Endothelial cell of umbilical vein (primary cell): ENCODE measurements at regions not wholly inside any gene's neighbourhood (a gene's known extent, or its start where the extent isn't known, plus 50 kb on each side); places are given as distances from the start of the nearest gene placed in this dataset.

Experiments
- BruUV-seq: library from RNA; stranded (reverse); fragments of 400-500 nt; replicated peaks from 2 replicates; lab custom pipeline; 2021; lab: Mats Ljungman, UMichigan
- CTCF ChIA-PET: fragments of 300-600, 350-600 bp; sonication (Branson Sonifier 250); formaldehyde crosslinking; loops from one replicate; lab custom pipeline; 2021; ENCODE audit warnings: antibody characterized with exemption, inconsistent platforms; lab: Charles Lee
- POLR2A ChIA-PET: fragments of 300-600, 350-600 bp; sonication (Branson Sonifier 250); formaldehyde crosslinking; loops from one replicate; lab custom pipeline; 2021; ENCODE audit warnings: antibody characterized with exemption, inconsistent platforms; lab: Charles Lee
- DNase-seq: peaks from one replicate; pipeline ENCODE4 v3.0.0-alpha.2; 2011; ENCODE audit warnings: low read depth, low spot score
- FAIRE-seq: peaks from 2 replicates; lab custom pipeline; 2011; peaks lifted over from hg19 to GRCh38; lab: Jason Lieb, UNC
- H2AFZ ChIP-seq: 2 replicates; pipeline ENCODE4 v1.6.0; 2012; ENCODE audit warnings: low read depth, low read length, control low read depth, inconsistent platforms
- H3K27ac ChIP-seq: 2 replicates; pipeline ENCODE4 v1.5.1; 2011; ENCODE audit warnings: low read depth, mild to moderate bottlenecking, control low read depth, low read length, moderate library complexity; ENCODE audit not compliant: insufficient read depth
- H3K27me3 ChIP-seq, 2 experiments: 2 replicates each; pipeline versions ENCODE4 v1.6.0 to v1.6.1; 2011; ENCODE audit warnings: low read length in 2 of 2, mixed read lengths in 1 of 2; ENCODE audit not compliant: control insufficient read depth in 2 of 2, insufficient read depth in 2 of 2
- H3K36me3 ChIP-seq, 2 experiments: 2 replicates in 1 of 2; 3 replicates in 1 of 2; pipeline ENCODE4 v1.5.1; 2011; ENCODE audit warnings: low read length in 2 of 2, mild to moderate bottlenecking in 1 of 2, moderate library complexity in 1 of 2; ENCODE audit not compliant: control insufficient read depth in 2 of 2, insufficient read depth in 2 of 2; ENCODE audit errors: extremely low read depth in 1 of 2
- H3K4me1 ChIP-seq: 3 replicates; pipeline ENCODE4 v1.5.1; 2011; ENCODE audit warnings: mild to moderate bottlenecking, low read length; ENCODE audit not compliant: control insufficient read depth, insufficient read depth; ENCODE audit errors: extremely low read depth
- H3K4me2 ChIP-seq: 2 replicates; pipeline ENCODE4 v1.6.1; 2011; ENCODE audit warnings: low read length, control low read depth, mixed read lengths; ENCODE audit not compliant: insufficient read depth
- H3K4me3 ChIP-seq, 3 experiments: fragments of 200-600 bp in 1 of 3; sonication (generic), shearing (Covaris generic) in 1 of 3; replicated peaks in 1 of 3; 2 replicates each; pipeline ENCODE4 v1.5.1; 2011 to 2016; ENCODE audit warnings: control low read depth in 3 of 3, low read length in 3 of 3, mild to moderate bottlenecking in 2 of 3, inconsistent platforms in 1 of 3, low read depth in 1 of 3, moderate library complexity in 1 of 3; ENCODE audit not compliant: insufficient read depth in 1 of 3
- H3K79me2 ChIP-seq: 2 replicates; pipeline ENCODE4 v1.6.0; 2012; ENCODE audit warnings: low read length, inconsistent platforms; ENCODE audit not compliant: control insufficient read depth, insufficient read depth
- H3K9ac ChIP-seq: replicated peaks from 2 replicates; pipeline ENCODE3; 2011; ENCODE audit warnings: low read length, control low read depth; ENCODE audit not compliant: insufficient read depth; ENCODE audit errors: extremely low read depth
- H3K9me1 ChIP-seq: replicated peaks from 3 replicates; pipeline ENCODE4 v1.6.0; 2011; ENCODE audit warnings: mild to moderate bottlenecking, low read length; ENCODE audit not compliant: control insufficient read depth, insufficient read depth; ENCODE audit errors: extremely low read depth
- H3K9me3 ChIP-seq: replicated peaks from 2 replicates; pipeline ENCODE4 v1.5.1; 2012; ENCODE audit warnings: low read length, inconsistent platforms; ENCODE audit not compliant: control insufficient read depth, insufficient read depth
- H4K20me1 ChIP-seq: replicated peaks from 2 replicates; pipeline ENCODE3; 2011; ENCODE audit warnings: mild to moderate bottlenecking, low read length; ENCODE audit not compliant: control insufficient read depth, insufficient read depth; ENCODE audit errors: extremely low read depth
- CTCF ChIP-seq, 2 donors: IDR thresholded peaks; 1 replicate in 1 of 2; 2 replicates in 1 of 2; pipeline ENCODE4 v1.5.1; 2011; ENCODE audit warnings: low read length in 2 of 2, mild to moderate bottlenecking in 2 of 2, moderate library complexity in 2 of 2, control low read depth in 1 of 2, inconsistent platforms in 1 of 2, low read depth in 1 of 2; ENCODE audit not compliant: insufficient read depth in 1 of 2; ENCODE audit errors: extremely low read depth in 1 of 2
- EZH2 ChIP-seq: IDR thresholded peaks from 2 replicates; pipeline ENCODE4 v1.6.1; 2012; ENCODE audit warnings: borderline replicate concordance, low read depth, mild to moderate bottlenecking, moderate library complexity, low read length, inconsistent platforms; ENCODE audit not compliant: severe bottlenecking
- FOS ChIP-seq: IDR thresholded peaks from 2 replicates; pipeline ENCODE4 v1.6.1; 2011; ENCODE audit warnings: mild to moderate bottlenecking, low read length, moderate library complexity, borderline replicate concordance; ENCODE audit not compliant: insufficient read depth
- GATA2 ChIP-seq: IDR thresholded peaks from 2 replicates; pipeline ENCODE4 v1.7.0; 2011; ENCODE audit warnings: low read depth, mild to moderate bottlenecking, moderate library complexity, mixed read lengths, low read length; ENCODE audit not compliant: insufficient read length, insufficient read depth
- JUN ChIP-seq: IDR thresholded peaks from 2 replicates; pipeline ENCODE4 v1.6.1; 2011; ENCODE audit warnings: borderline replicate concordance, low read depth; ENCODE audit not compliant: insufficient read length, insufficient read depth
- MAX ChIP-seq: IDR thresholded peaks from 2 replicates; pipeline ENCODE4 v1.6.1; 2011; ENCODE audit not compliant: insufficient read depth, insufficient read length
- MYC ChIP-seq: IDR thresholded peaks from one replicate; pipeline ENCODE4 v1.6.1; 2011; ENCODE audit warnings: mild to moderate bottlenecking, low read depth, low read length
- POLR2A ChIP-seq: IDR thresholded peaks from 2 replicates; pipeline ENCODE4 v1.6.1; 2012; ENCODE audit warnings: low read depth, mild to moderate bottlenecking, control low read depth, low read length
- POLR2AphosphoS5 ChIP-seq: IDR thresholded peaks from 2 replicates; pipeline ENCODE4 v1.6.1; 2012; ENCODE audit warnings: low read depth, mild to moderate bottlenecking, control low read depth, low read length, moderate library complexity; ENCODE audit not compliant: insufficient read depth
- dilution Hi-C: fragments of 300-500 bp; cut with MboI; formaldehyde crosslinking; loops from one replicate; pipeline ENCODE4 v1.15.0; 2019; ENCODE audit warnings: low sequenced_read_pairs; ENCODE audit not compliant: extremely low pct_ligation_motif_present
- intact Hi-C: fragments of 100-400 bp; cut with micrococcal nuclease; formaldehyde crosslinking; loops from one replicate; pipeline ENCODE4 v1.10.0; 2022

GRCh38 chr3:193947596-193947995 is 188.4 kb upstream of the HES1 start:
- no TSS peak for BruUV-seq
- no peak overlapping the region for H3K4me2 ChIP-seq
- no peaks in the 10 kb centered on the region for H3K36me3 ChIP-seq
- ChIA-PET POLR2A (no interaction called here), CTCF (no interaction called here)
- no peaks in the 10 kb centered on the region for H3K79me2 ChIP-seq
- no peak for FAIRE-seq
- TF ChIP-seq POLR2AphosphoS5, result no peak
- no peak for TF ChIP-seq EZH2
- no peak for TF ChIP-seq POLR2A
- TF ChIP-seq JUN, result no peak
- no peak for TF ChIP-seq FOS
- H3K27ac ChIP-seq, result no peak overlapping the region
- no peak overlapping the region for H2AFZ ChIP-seq
- DNase-seq, result no peak
- no peaks in the 10 kb centered on the region for H4K20me1 ChIP-seq
- H3K4me1 ChIP-seq, result no peaks in the 10 kb centered on the region
- H3K27me3 ChIP-seq, result peaks cover 14 to 24% of the 10 kb centered on the region in 2 experiments
- no peaks in the 10 kb centered on the region for H3K9me1 ChIP-seq
- no peak overlapping the region for H3K9ac ChIP-seq
- no peaks in the 10 kb centered on the region for H3K9me3 ChIP-seq
- intact Hi-C loops (no loop called here), dilution Hi-C loops (no loop called here)
- no peak overlapping the region for H3K4me3 ChIP-seq

- ChIA-PET POLR2A (no interaction called here), CTCF (no interaction called here)
- no peak overlapping the region for H2AFZ ChIP-seq
- H3K4me3 ChIP-seq, result no peak overlapping the region
- no peaks in the 10 kb centered on the region for H3K9me1 ChIP-seq
- H3K79me2 ChIP-seq, result no peaks in the 10 kb centered on the region
- no peaks in the 10 kb centered on the region for H3K4me1 ChIP-seq
- no peak overlapping the region for H3K4me2 ChIP-seq
- no peaks in the 10 kb centered on the region for H4K20me1 ChIP-seq
- TF ChIP-seq JUN (no peak), POLR2A (no peak), CTCF (IDR thresholded peaks at IDR 0.05; ENCODE audit: extremely low read depth in 1 of 2, insufficient read depth in 1 of 2, low read depth in 1 of 2, low read length in 2 of 2) (no peak), MYC (no peak), EZH2 (no peak), MAX (no peak), FOS (no peak), GATA2 (no peak), POLR2AphosphoS5 (no peak)
- H3K9me3 ChIP-seq, result no peaks in the 10 kb centered on the region
- H3K9ac ChIP-seq, result no peak overlapping the region
- intact Hi-C loops (no loop called here), dilution Hi-C loops (no loop called here)
- H3K27ac ChIP-seq, result no peak overlapping the region
- no TSS peak for BruUV-seq
- peaks cover 17 to 24% of the 10 kb centered on the region in 2 experiments for H3K27me3 ChIP-seq
- H3K36me3 ChIP-seq, result no peaks in the 10 kb centered on the region
- no peak for DNase-seq
- FAIRE-seq, result no peak
Measured at GRCh38 chr3:193948459-193948858, 187.5 kb upstream of the HES1 start.
